Calu3 (cell line): ENCODE measurements at regions not wholly inside any gene's neighbourhood (a gene's known extent, or its start where the extent isn't known, plus 50 kb on each side); places are given as distances from the start of the nearest gene placed in this dataset.

Experiments
- BruUV-seq: library from RNA; stranded (reverse); fragments of 400-500 nt; replicated peaks from 2 replicates; lab custom pipeline; 2021; lab: Mats Ljungman, UMichigan
- CTCF ChIA-PET: fragments of 300-600 bp; sonication (Branson Sonifier 250); formaldehyde crosslinking; loops from one replicate; lab custom pipeline; 2022; ENCODE audit warnings: antibody characterized with exemption; lab: Charles Lee
- DNase-seq: peaks from one replicate; pipeline ENCODE4 v3.0.0; 2022
- H3K27ac Mint-ChIP-seq: one replicate; pipeline ENCODE4 v1.8.0; 2022; ENCODE audit warnings: mixed read lengths; ENCODE audit not compliant: unreplicated experiment
- H3K27me3 Mint-ChIP-seq: one replicate; pipeline ENCODE4 v1.8.0; 2022; ENCODE audit warnings: mixed read lengths; ENCODE audit not compliant: unreplicated experiment
- H3K36me3 Mint-ChIP-seq: one replicate; pipeline ENCODE4 v1.8.0; 2022; ENCODE audit warnings: mild to moderate bottlenecking, moderate library complexity, mixed read lengths; ENCODE audit not compliant: insufficient read depth, unreplicated experiment
- H3K4me1 Mint-ChIP-seq: one replicate; pipeline ENCODE4 v1.8.0; 2022; ENCODE audit warnings: mild to moderate bottlenecking, low read depth, mixed read lengths; ENCODE audit not compliant: unreplicated experiment
- H3K4me3 Mint-ChIP-seq: one replicate; pipeline ENCODE4 v1.8.0; 2022; ENCODE audit warnings: mild to moderate bottlenecking, low read depth, moderate library complexity, mixed read lengths; ENCODE audit not compliant: unreplicated experiment
- H3K9me3 Mint-ChIP-seq: one replicate; pipeline ENCODE4 v1.8.0; 2022; ENCODE audit warnings: low read depth, mixed read lengths; ENCODE audit not compliant: unreplicated experiment
- intact Hi-C: fragments of 100-400 bp; cut with micrococcal nuclease; formaldehyde crosslinking; loops from one replicate; pipeline ENCODE4 v1.10.0; 2022; ENCODE audit not compliant: unreplicated experiment
- TF ChIP-seq, protein P1 (sequence below): fragments of 200-600 bp; IDR thresholded peaks from one replicate; pipeline ENCODE4 v1.8.0; 2022; ENCODE audit warnings: antibody characterized with exemption; ENCODE audit not compliant: unreplicated experiment

DNA sequence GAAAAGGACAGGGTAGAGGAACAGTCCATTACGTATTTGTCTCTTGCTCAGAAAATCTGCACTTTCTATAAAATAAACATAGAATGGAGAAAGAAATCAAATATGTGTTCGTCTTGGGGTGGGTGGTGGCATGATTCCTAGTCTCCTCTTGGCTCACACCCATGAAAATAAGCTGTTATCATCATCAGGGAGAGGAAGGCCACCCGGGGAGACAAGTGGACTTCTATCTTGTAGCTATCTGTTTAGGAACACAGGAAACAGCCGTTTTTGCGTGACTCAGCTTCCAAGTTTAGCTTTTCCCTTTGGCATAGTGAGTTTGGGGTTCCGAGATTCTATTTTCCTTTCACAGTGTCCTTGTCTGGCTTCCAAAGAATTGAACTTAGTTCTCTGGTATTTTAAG is 622.3 kb downstream of the PTPRU start:
- no peak for DNase-seq
- peaks cover 75% of the 10 kb centered on the region for H3K27me3 Mint-ChIP-seq
- peaks cover 6% of the 10 kb centered on the region for H3K9me3 Mint-ChIP-seq
- H3K4me3 Mint-ChIP-seq = no peak overlapping the region
- BruUV-seq = no TSS peak
- intact Hi-C loops = loop anchor here (10.0 kb wide), 1 partner anchor 344 kb away; no protein-coding TSS in a partner anchor
- no peaks in the 10 kb centered on the region for H3K4me1 Mint-ChIP-seq
- CTCF ChIA-PET = no interaction called here
- no peaks in the 10 kb centered on the region for H3K36me3 Mint-ChIP-seq
- TF ChIP-seq, protein P1, sequence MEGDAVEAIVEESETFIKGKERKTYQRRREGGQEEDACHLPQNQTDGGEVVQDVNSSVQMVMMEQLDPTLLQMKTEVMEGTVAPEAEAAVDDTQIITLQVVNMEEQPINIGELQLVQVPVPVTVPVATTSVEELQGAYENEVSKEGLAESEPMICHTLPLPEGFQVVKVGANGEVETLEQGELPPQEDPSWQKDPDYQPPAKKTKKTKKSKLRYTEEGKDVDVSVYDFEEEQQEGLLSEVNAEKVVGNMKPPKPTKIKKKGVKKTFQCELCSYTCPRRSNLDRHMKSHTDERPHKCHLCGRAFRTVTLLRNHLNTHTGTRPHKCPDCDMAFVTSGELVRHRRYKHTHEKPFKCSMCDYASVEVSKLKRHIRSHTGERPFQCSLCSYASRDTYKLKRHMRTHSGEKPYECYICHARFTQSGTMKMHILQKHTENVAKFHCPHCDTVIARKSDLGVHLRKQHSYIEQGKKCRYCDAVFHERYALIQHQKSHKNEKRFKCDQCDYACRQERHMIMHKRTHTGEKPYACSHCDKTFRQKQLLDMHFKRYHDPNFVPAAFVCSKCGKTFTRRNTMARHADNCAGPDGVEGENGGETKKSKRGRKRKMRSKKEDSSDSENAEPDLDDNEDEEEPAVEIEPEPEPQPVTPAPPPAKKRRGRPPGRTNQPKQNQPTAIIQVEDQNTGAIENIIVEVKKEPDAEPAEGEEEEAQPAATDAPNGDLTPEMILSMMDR = no peak
- no peak overlapping the region for H3K27ac Mint-ChIP-seq

DNA sequence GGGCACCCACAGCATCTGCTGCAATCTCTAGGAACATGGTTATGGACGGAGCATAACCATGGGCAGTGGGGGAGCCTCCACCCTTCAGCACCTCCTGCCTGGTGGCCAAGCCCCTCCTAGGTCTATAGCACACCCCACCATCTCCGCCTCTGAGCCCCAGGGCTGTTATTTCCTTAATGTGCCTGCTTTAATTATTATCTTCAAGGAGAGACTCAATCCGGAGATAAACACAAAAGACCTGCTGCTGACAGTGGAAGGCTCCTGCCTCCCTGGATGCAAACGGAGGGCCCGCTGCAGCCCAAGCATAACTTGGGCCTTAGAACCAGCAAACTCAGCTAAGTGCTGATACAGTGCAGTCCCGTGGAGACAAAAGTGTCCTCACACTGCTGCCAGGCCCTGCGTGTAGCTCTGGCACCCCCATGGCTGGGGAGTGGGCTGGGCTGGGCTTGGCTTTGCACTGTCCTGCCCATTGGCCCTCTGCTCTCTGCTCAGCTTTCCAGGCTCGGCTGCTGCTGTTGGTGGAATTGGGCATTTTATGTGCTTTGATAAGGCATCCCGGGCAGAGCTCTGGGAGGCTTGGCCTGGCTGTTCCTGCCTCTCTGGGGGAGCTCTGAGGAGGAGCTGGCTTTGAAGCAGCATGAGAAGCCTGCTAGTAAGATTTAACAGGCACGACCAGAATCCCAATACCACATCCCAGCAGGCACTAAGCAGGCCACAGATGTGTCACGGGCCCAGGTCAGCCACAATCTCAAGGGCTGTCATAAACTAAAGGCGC is 620.2 kb downstream of the PTPRU start:
- peaks cover 6% of the 10 kb centered on the region for H3K4me1 Mint-ChIP-seq
- H3K27ac Mint-ChIP-seq = no peak overlapping the region
- DNase-seq = no peak
- H3K4me3 Mint-ChIP-seq = no peak overlapping the region
- peaks cover 6% of the 10 kb centered on the region for H3K9me3 Mint-ChIP-seq
- no TSS peak for BruUV-seq
- CTCF ChIA-PET = no interaction called here
- peaks cover 85% of the 10 kb centered on the region for H3K27me3 Mint-ChIP-seq
- intact Hi-C loops = loop anchor here (10.0 kb wide), 1 partner anchor 342 kb away; no protein-coding TSS in a partner anchor
- no peaks in the 10 kb centered on the region for H3K36me3 Mint-ChIP-seq
- TF ChIP-seq, protein P1 = no peak

DNA sequence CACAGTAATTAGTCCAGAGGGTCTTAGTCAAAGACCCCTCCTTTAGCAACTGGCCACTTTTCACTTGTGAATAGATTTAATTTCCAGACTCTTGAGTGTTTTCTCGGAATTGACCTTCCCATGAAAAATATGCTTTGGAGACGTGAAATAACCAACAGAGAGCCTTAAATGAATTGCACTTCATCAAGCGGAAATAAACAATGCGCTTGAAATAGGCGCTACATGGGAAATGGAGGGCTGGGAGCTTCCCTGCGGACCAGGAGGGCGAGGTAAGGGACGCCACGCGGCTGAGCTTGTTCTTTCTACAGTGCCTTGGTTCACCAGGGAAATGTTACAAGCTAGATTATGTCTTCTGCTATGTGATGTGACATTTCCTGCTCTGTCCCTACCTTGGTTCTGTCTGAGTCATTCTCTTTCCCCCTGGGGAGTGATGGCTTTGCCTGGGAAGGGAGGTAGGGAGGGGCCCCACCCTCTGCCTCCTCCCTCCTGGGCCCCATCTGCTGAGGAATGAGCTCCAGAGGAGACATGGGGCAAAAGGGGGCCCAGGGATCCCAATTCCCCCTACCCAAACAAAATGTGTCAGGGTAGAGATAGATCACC is 619.3 kb downstream of the PTPRU start:
- no TSS peak for BruUV-seq
- no peak overlapping the region for H3K27ac Mint-ChIP-seq
- CTCF ChIA-PET = no interaction called here

DNA sequence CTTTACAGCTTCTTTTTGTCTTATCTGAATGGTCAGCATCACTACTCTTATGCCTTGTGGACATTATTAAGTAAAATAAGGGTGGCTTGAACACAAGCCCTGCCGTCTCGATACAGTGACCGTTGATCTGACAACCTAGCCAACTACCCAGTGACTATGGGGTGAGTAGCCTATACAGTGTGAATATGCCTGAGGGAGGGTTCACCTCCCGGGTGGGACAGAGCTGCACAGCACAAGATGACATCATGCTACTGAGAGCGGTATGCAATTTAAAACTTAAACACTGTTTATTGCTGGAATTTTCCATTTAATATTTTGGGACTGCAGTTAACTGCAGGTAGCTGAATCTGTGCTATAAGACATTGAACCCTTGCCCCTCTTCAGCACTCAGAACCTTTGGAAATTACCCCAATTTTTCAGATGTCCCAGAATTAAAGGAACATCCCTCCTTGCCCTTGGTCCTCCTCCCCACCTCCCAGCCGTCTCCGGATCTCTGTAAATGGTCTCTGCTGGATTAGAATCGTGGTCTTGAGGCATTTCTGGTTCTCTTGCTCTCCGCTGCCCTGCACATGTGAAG is 618.5 kb downstream of the PTPRU start:
- Mint-ChIP-seq H3K27ac (no peak overlapping the region), H3K9me3 (no peaks in the 10 kb centered on the region), H3K27me3 (peaks cover 72% of the 10 kb centered on the region), H3K4me3 (no peak overlapping the region), H3K4me1 (peaks cover 8% of the 10 kb centered on the region), H3K36me3 (no peaks in the 10 kb centered on the region)
- DNase-seq = no peak
- intact Hi-C loops = loop anchor here (10.0 kb wide), 1 partner anchor 340 kb away; no protein-coding TSS in a partner anchor
- CTCF ChIA-PET = no interaction called here
- BruUV-seq = no TSS peak
- TF ChIP-seq, protein P1 = no peak

More for the DNA sequence above, 619.3 kb downstream of the PTPRU start:
- Mint-ChIP-seq H3K9me3 (no peaks in the 10 kb centered on the region), H3K4me1 (peaks cover 8% of the 10 kb centered on the region), H3K4me3 (no peak overlapping the region), H3K27me3 (peaks cover 76% of the 10 kb centered on the region), H3K36me3 (no peaks in the 10 kb centered on the region)
- TF ChIP-seq, protein P1 = no peak
- intact Hi-C loops = loop anchor here (10.0 kb wide), 1 partner anchor 341 kb away; no protein-coding TSS in a partner anchor
- DNase-seq = no peak
